ENCODE measurements at regions not wholly inside any gene's neighbourhood (a gene's known extent, or its start where the extent isn't known, plus 50 kb on each side); places are given as distances from the start of the nearest gene placed in this dataset.

GRCh38 chr4:125187226-125188176 lies 127.3 kb upstream of the FAT4 start:
- RAD21 ChIA-PET (ENCODE audit: unreplicated experiment), result no interaction called here
- FAIRE-seq, result no peak

More at GRCh38 chr4:125187226-125188176, 127.3 kb upstream of the FAT4 start:
- POLR2A ChIA-PET, result no interaction called here
- Histone ChIP-seq H3K4me2 (ENCODE audit: control insufficient read depth, insufficient read depth) (no peak overlapping the region), H3K27me3 (replicated peaks in 1 of 2; ENCODE audit: control insufficient read depth in 2 of 2, insufficient read depth in 2 of 2, low read length in 1 of 2) (no peaks in the 10 kb centered on the region), H3K4me1 (ENCODE audit: control insufficient read depth, insufficient read depth, low read length) (no peaks in the 10 kb centered on the region), H3K4me3 (no peak overlapping the region), H3K9me3 (replicated peaks; ENCODE audit: control insufficient read depth, insufficient read depth, low read length) (no peaks in the 10 kb centered on the region), H3K36me3 (ENCODE audit: control insufficient read depth in 2 of 2, insufficient read depth in 2 of 2, low read length in 1 of 2) (no peaks in the 10 kb centered on the region), H3K9ac (ENCODE audit: control insufficient read depth, insufficient read depth, low read length) (no peak overlapping the region), H2AFZ (ENCODE audit: control insufficient read depth, low read depth, low read length) (no peak overlapping the region), H4K20me1 (ENCODE audit: control insufficient read depth, insufficient read depth) (no peaks in the 10 kb centered on the region), H3K27ac (ENCODE audit: control insufficient read depth, insufficient read depth) (no peak overlapping the region), H3K79me2 (ENCODE audit: control insufficient read depth, insufficient read depth, low read length) (no peaks in the 10 kb centered on the region)
- DNase-seq (ENCODE audit: low read depth, low spot score) (no peak), ATAC-seq (no peak)
- CTCF ChIA-PET, result no interaction called here
- SMC1A ChIA-PET (ENCODE audit: uncharacterized antibody, unreplicated experiment), result no interaction called here
- 21% methylated on average over 4 of the region's 4 CpGs for WGBS (ENCODE audit: insufficient coverage, insufficient replicate concordance, low lambda C conversion rate, missing lambda C conversion rate)
- BruUV-seq (replicated peaks), result no TSS peak
- TF ChIP-seq NKRF (conservative IDR thresholded peaks at IDR 0.05) (no peak), ZNF687 (IDR thresholded peaks at IDR 0.05) (no peak), E4F1 (IDR thresholded peaks at IDR 0.05; ENCODE audit: borderline replicate concordance, partially characterized antibody) (no peak), ATF2 (IDR thresholded peaks at IDR 0.05; ENCODE audit: low read length) (no peak), RAD21 (IDR thresholded peaks at IDR 0.05; ENCODE audit: insufficient read depth, low read depth, low read length) (no peak), STAT1 (conservative IDR thresholded peaks at IDR 0.05) (no peak), SIN3A (IDR thresholded peaks at IDR 0.05; ENCODE audit: low read depth, low read length) (no peak), SIX5 (IDR thresholded peaks at IDR 0.05; ENCODE audit: low read depth, low read length, severe bottlenecking) (no peak)
- intact Hi-C loops (cut with micrococcal nuclease; ENCODE audit: unreplicated experiment) (loop anchor here (5.0 kb wide), 1 partner anchor 835 kb away; no protein-coding TSS in a partner anchor), in situ Hi-C loops (cut with MboI) (no loop called here)

Data from GM12878 (cell line).